Nephron (organoid): ENCODE measurements at regions not wholly inside any gene's neighbourhood (a gene's known extent, or its start where the extent isn't known, plus 50 kb on each side); places are given as distances from the start of the nearest gene placed in this dataset.

ENCODE experiments used
- H3K27ac Mint-ChIP-seq, 3 experiments: 2 replicates each; pipeline ENCODE4 v1.8.0; 2020; ENCODE audit warnings: mixed read lengths in 3 of 3, mild to moderate bottlenecking in 2 of 3, moderate library complexity in 1 of 3
- H3K27me3 Mint-ChIP-seq: 2 replicates; pipeline ENCODE4 v1.8.0; 2021; ENCODE audit warnings: low read depth, mild to moderate bottlenecking, moderate library complexity, mixed read lengths
- H3K36me3 Mint-ChIP-seq: 2 replicates; pipeline ENCODE4 v1.8.0; 2020; ENCODE audit warnings: low read depth, mixed read lengths
- H3K4me1 Mint-ChIP-seq: 2 replicates; pipeline ENCODE4 v1.8.0; 2020; ENCODE audit warnings: mixed read lengths
- H3K4me3 Mint-ChIP-seq, 3 experiments: 2 replicates each; pipeline ENCODE4 v1.8.0; 2020; ENCODE audit warnings: mild to moderate bottlenecking in 3 of 3, mixed read lengths in 3 of 3, moderate library complexity in 2 of 3
- H3K9me3 Mint-ChIP-seq: 2 replicates; pipeline ENCODE4 v1.8.0; 2020; ENCODE audit warnings: mixed read lengths
- TF ChIP-seq, protein P1 (sequence below), 3 experiments: fragments of 200-600 bp; sonication (generic); IDR thresholded peaks; one replicate each; pipeline ENCODE4 v1.5.0; 2021; ENCODE audit warnings: antibody characterized with exemption in 3 of 3; ENCODE audit not compliant: unreplicated experiment in 3 of 3

- Mint-ChIP-seq H3K9me3 (peaks cover 16% of the 10 kb centered on the region), H3K27ac (no peak overlapping the region)
These were observed 73.9 kb upstream of the CXCL12 start for GRCh38 chr10:44458671-44459413.

DNA sequence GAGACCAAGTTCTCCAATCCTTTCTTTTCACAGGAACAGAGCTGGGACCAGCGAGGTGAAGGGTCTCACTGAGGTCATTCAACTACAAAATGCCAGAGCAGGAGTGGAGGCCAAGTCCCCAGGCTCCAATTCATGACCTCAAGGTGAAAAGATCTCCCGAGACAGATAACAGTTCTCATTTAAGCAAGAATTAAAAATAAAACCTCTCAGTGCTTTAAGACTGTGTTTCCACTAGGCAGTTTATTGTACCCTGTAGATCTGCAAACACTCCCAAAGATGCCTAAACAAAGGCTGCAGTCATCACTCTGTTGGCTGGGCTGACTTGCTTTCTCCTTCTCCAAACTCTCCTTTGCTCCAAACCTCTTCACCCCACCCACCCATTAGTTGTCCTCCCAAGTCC is 74.8 kb upstream of the CXCL12 start:
- no peak overlapping the region for H3K4me3 Mint-ChIP-seq
- peaks cover 32% of the 10 kb centered on the region for H3K4me1 Mint-ChIP-seq
- TF ChIP-seq, protein P1, sequence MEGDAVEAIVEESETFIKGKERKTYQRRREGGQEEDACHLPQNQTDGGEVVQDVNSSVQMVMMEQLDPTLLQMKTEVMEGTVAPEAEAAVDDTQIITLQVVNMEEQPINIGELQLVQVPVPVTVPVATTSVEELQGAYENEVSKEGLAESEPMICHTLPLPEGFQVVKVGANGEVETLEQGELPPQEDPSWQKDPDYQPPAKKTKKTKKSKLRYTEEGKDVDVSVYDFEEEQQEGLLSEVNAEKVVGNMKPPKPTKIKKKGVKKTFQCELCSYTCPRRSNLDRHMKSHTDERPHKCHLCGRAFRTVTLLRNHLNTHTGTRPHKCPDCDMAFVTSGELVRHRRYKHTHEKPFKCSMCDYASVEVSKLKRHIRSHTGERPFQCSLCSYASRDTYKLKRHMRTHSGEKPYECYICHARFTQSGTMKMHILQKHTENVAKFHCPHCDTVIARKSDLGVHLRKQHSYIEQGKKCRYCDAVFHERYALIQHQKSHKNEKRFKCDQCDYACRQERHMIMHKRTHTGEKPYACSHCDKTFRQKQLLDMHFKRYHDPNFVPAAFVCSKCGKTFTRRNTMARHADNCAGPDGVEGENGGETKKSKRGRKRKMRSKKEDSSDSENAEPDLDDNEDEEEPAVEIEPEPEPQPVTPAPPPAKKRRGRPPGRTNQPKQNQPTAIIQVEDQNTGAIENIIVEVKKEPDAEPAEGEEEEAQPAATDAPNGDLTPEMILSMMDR (IDR thresholded peaks at IDR 0.05; ENCODE audit: unreplicated experiment in 3 of 3), result no peak
- no peaks in the 10 kb centered on the region for H3K36me3 Mint-ChIP-seq
- no peaks in the 10 kb centered on the region for H3K27me3 Mint-ChIP-seq
- H3K27ac Mint-ChIP-seq, result peak overlapping the region in 1 of 3 experiments; percentile 44
- H3K9me3 Mint-ChIP-seq, result peaks cover 13% of the 10 kb centered on the region

More at GRCh38 chr10:44458671-44459413, 73.9 kb upstream of the CXCL12 start:
- no peaks in the 10 kb centered on the region for H3K36me3 Mint-ChIP-seq
- H3K4me1 Mint-ChIP-seq, result peaks cover 25% of the 10 kb centered on the region
- TF ChIP-seq, protein P1 (IDR thresholded peaks at IDR 0.05; ENCODE audit: unreplicated experiment in 3 of 3), result no peak
- no peaks in the 10 kb centered on the region for H3K27me3 Mint-ChIP-seq
- no peak overlapping the region for H3K4me3 Mint-ChIP-seq

GRCh38 chr10:44460416-44460815 is 75.5 kb upstream of the CXCL12 start:
- Mint-ChIP-seq H3K9me3 (peaks cover 9% of the 10 kb centered on the region), H3K4me3 (no peak overlapping the region)

DNA sequence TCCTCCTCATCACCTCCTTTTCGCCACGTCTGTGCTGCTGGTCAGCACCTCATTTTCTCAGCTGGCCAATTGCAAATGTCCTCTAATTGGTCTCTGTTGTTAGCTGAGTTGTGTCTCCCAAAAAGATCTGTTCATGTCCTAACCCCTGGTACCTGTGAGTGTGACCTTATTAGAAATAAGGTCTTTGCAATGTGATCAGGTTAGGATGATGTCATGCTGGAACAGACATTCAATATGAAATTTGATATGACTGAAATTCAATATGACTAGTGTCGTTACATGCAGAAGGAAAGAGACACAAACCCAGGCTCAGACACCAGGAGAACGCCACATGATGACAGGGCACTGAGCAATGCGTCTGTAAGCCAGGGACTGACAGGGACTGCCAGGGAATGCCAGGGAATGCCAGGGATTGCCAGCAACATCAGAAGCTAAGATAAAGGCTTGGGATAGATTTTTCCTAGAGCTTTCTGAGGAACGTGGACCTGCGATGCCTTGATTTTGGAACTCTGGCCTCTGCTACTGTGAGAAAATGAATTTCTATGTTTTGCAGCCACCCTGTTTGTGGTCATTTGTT is 77.5 kb upstream of the CXCL12 start:
- Mint-ChIP-seq H3K27me3 (peaks cover 6% of the 10 kb centered on the region), H3K4me3 (no peak overlapping the region), H3K9me3 (no peaks in the 10 kb centered on the region), H3K27ac (no peak overlapping the region), H3K4me1 (peaks cover 54% of the 10 kb centered on the region), H3K36me3 (no peaks in the 10 kb centered on the region)
- TF ChIP-seq, protein P1 (IDR thresholded peaks at IDR 0.05; ENCODE audit: unreplicated experiment in 3 of 3), result no peak

More at GRCh38 chr10:44460416-44460815, 75.5 kb upstream of the CXCL12 start:
- no peaks in the 10 kb centered on the region for H3K27me3 Mint-ChIP-seq
- peaks cover 37% of the 10 kb centered on the region for H3K4me1 Mint-ChIP-seq
- TF ChIP-seq, protein P1 (IDR thresholded peaks at IDR 0.05; ENCODE audit: unreplicated experiment in 3 of 3), result no peak
- H3K27ac Mint-ChIP-seq, result no peak overlapping the region
- H3K36me3 Mint-ChIP-seq, result no peaks in the 10 kb centered on the region

- H3K9me3 Mint-ChIP-seq, result no peaks in the 10 kb centered on the region
- no peak overlapping the region for H3K4me3 Mint-ChIP-seq
- no peaks in the 10 kb centered on the region for H3K36me3 Mint-ChIP-seq
- peaks cover 6% of the 10 kb centered on the region for H3K27me3 Mint-ChIP-seq
- H3K27ac Mint-ChIP-seq, result peak overlapping the region; percentile 1 to 32 (median 7)
- peaks cover 54% of the 10 kb centered on the region for H3K4me1 Mint-ChIP-seq
- TF ChIP-seq, protein P1 (IDR thresholded peaks at IDR 0.05; ENCODE audit: unreplicated experiment in 3 of 3), result no peak
These were observed 78.7 kb upstream of the CXCL12 start for GRCh38 chr10:44463511-44464121.
